Breast epithelium (tissue), 3 donors: ENCODE measurements at regions not wholly inside any gene's neighbourhood (a gene's known extent, or its start where the extent isn't known, plus 50 kb on each side); places are given as distances from the start of the nearest gene placed in this dataset.

Source experiments
- CTCF ChIP-seq, 3 donors: fragments of 450-650 bp; IDR thresholded peaks; one replicate each; pipeline ENCODE4 v1.5.1; 2016 to 2017; ENCODE audit warnings: antibody characterized with exemption in 3 of 3, mild to moderate bottlenecking in 3 of 3, moderate library complexity in 3 of 3
- POLR2A ChIP-seq: fragments of 450-650 bp; IDR thresholded peaks from one replicate; pipeline ENCODE4 v1.6.1; 2016; ENCODE audit warnings: antibody characterized with exemption, mild to moderate bottlenecking, moderate library complexity
- POLR2AphosphoS5 ChIP-seq, 3 donors: sonication (generic); formaldehyde crosslinking; IDR thresholded peaks; one replicate each; pipeline ENCODE4 v1.6.1; 2017; ENCODE audit warnings: antibody characterized with exemption in 3 of 3

DNA sequence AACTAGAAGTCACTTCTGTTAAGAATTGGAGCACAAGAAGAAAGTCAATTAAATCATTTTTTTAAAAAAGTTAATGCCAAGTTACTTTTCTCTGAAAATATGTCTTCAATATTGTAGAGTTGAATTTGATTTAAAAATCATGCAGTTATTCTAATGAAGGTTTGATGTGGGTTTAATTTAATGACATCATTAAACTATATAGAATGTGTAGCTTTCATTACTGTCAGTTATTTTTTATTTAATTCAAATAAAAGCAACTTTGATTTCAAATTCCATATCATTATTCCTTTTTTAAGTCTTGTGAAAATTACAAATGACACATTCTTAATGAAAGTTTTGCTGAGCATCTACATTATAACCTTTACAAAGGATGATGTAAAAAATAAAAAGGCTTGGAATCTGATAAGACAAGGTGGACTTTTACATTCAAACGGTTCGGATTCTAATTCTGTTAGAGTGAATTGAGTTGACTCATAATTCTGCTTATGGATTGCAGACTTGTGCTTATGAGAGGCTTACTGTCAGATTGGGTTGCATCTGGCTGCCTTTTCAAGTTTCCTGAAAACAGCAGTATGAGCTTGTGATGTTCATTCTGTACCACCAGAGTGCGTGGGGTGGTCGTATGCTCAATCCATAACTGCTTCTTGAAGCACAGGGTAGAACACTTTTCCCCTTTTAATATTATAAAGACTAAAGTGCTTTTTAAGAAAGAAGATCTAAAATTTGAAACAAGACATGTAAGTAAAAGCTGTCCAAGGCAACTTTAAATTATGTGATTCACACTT, 253.0 kb upstream of the ARRDC3 start:
- no peak for TF ChIP-seq CTCF (IDR thresholded peaks at IDR 0.05)
- no peak for TF ChIP-seq POLR2A
- TF ChIP-seq POLR2AphosphoS5 (IDR thresholded peaks at IDR 0.05) = no peak
